Ascending aorta (tissue), 2 donors: ENCODE measurements at regions not wholly inside any gene's neighbourhood (a gene's known extent, or its start where the extent isn't known, plus 50 kb on each side); places are given as distances from the start of the nearest gene placed in this dataset.

Experiments
- DNase-seq, 2 donors: peaks; one replicate each; pipeline ENCODE4 v3.0.0-alpha.2; 2019; ENCODE audit warnings: low spot score in 2 of 2
- H3K27ac ChIP-seq, 2 donors: fragments of 200-600 bp; sonication (generic); one replicate each; pipeline ENCODE4 v1.5.1; 2016 to 2017; ENCODE audit warnings: mild to moderate bottlenecking in 1 of 2
- H3K27me3 ChIP-seq: fragments of 200-600 bp; sonication (generic); one replicate; pipeline ENCODE4 v1.5.1; 2017
- H3K36me3 ChIP-seq, 2 donors: fragments of 200-600 bp; sonication (generic); one replicate each; pipeline ENCODE4 v1.5.1; 2016
- H3K4me1 ChIP-seq, 2 donors: fragments of 200-600 bp; sonication (generic); one replicate each; pipeline ENCODE4 v1.5.1; 2016 to 2017; ENCODE audit warnings: mild to moderate bottlenecking in 1 of 2
- H3K4me3 ChIP-seq, 2 donors: fragments of 200-600 bp; sonication (generic); one replicate each; pipeline ENCODE4 v1.5.1; 2016 to 2017; ENCODE audit warnings: mild to moderate bottlenecking in 1 of 2
- H3K9me3 ChIP-seq, 2 donors: fragments of 200-600 bp; sonication (generic); one replicate each; pipeline ENCODE4 v1.5.1; 2016
- intact Hi-C: fragments of 100-400 bp; cut with DNase I; formaldehyde crosslinking; loops from one replicate; pipeline ENCODE4 v1.15.1; 2023
- TF ChIP-seq, protein P1 (sequence below), 3 experiments: fragments of 200-600 bp in 2 of 3; fragments of 450-650 bp in 1 of 3; sonication (generic) in 2 of 3; IDR thresholded peaks; one replicate each; pipeline ENCODE4 v1.5.1; 2016 to 2019; ENCODE audit warnings: antibody characterized with exemption in 3 of 3, mild to moderate bottlenecking in 1 of 3, moderate library complexity in 1 of 3

DNA sequence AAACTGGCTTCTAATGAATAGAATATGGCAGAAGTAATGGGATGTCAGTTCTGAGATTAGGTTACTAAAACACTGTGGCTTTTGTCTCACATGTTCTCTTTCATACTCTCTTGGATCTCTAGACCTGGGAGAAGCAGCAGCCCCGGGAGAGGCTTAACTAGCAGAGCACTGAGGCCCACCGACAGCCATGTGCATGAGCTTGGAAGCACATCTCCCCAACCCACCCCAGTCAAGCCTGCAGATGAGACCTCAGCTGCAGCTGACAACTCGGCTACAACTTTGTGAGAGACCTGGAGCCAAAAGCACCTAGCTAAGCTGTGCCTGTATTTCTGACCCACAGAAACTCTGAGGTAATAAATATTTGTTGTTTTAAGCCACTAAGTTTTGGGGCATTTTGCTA is 100.8 kb downstream of the TRIM29 start:
- Histone ChIP-seq H3K27ac (no peak overlapping the region), H3K4me1 (no peaks in the 10 kb centered on the region), H3K9me3 (peaks cover 0 to 7% of the 10 kb centered on the region in 2 donors), H3K27me3 (no peaks in the 10 kb centered on the region), H3K4me3 (no peak overlapping the region), H3K36me3 (no peaks in the 10 kb centered on the region)
- peak in 1 of 2 donors; percentile 28 for DNase-seq
- intact Hi-C loops = no loop called here
- TF ChIP-seq, protein P1, sequence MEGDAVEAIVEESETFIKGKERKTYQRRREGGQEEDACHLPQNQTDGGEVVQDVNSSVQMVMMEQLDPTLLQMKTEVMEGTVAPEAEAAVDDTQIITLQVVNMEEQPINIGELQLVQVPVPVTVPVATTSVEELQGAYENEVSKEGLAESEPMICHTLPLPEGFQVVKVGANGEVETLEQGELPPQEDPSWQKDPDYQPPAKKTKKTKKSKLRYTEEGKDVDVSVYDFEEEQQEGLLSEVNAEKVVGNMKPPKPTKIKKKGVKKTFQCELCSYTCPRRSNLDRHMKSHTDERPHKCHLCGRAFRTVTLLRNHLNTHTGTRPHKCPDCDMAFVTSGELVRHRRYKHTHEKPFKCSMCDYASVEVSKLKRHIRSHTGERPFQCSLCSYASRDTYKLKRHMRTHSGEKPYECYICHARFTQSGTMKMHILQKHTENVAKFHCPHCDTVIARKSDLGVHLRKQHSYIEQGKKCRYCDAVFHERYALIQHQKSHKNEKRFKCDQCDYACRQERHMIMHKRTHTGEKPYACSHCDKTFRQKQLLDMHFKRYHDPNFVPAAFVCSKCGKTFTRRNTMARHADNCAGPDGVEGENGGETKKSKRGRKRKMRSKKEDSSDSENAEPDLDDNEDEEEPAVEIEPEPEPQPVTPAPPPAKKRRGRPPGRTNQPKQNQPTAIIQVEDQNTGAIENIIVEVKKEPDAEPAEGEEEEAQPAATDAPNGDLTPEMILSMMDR (IDR thresholded peaks at IDR 0.05) = no peak

DNA sequence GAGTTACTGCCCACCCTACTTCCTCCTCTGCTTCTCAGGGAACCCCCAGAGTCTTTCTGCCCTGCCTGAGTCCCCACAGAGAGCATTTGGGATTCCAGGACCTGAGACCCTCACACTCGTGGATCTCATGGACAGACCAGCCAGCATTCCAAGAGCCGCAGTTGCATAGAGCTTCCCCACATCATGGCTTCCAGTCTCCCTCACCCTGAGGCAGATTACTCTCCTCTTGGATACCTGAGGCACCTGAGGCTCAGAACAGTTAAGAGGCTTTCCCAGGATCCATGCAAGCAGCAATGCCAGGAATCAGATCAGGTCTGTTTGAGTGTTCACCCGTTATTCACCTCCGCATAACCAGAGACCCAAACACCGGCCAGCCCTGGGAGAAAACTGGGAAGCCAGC is 102.2 kb downstream of the TRIM29 start:
- TF ChIP-seq, protein P1 (IDR thresholded peaks at IDR 0.05) = no peak
- H3K9me3 ChIP-seq = peaks cover 0 to 7% of the 10 kb centered on the region in 2 donors
- intact Hi-C loops = no loop called here
- no peak overlapping the region for H3K4me3 ChIP-seq
- H3K4me1 ChIP-seq = no peaks in the 10 kb centered on the region
- no peaks in the 10 kb centered on the region for H3K36me3 ChIP-seq
- H3K27ac ChIP-seq = no peak overlapping the region
- no peaks in the 10 kb centered on the region for H3K27me3 ChIP-seq
- DNase-seq = peak in 1 of 2 donors; percentile 1

DNA sequence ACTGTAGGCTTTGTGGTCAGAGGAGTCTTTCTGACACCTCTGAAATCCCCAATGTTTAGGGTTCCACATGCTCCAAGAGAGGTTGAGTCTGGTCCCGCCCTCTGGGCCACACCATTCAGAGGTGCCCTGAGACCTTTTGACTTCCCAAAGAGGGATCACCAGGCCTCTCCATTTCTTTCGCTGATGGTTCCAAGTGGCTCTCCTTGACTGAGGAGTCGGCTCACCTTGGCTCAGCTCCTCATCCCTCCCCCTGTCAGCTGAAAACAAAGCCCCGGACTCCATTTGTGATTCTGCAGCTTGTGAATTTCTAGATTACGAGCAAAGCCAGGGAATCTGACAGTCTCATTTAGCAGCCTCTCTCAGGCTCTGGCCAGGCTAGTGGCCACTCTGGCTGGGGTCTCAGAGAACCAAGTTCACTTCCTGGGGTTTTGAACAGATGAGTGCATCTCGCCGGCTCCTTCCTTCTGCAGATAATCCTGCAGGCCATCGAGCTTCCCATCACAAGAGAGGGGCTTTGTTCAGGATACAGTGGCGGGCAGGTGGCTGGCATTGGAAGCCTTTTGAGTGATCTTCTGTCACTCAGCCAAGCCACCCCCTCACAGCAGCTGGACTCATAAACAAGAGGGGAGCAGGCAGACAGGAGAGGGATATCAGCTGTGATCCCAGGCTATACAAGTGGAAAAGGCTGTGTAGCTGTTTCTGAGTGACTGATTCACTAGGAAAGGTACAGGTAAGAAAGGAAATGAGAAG is 102.9 kb downstream of the TRIM29 start:
- Histone ChIP-seq H3K27ac (no peak overlapping the region), H3K4me3 (no peak overlapping the region), H3K9me3 (peaks cover 0 to 7% of the 10 kb centered on the region in 2 donors), H3K27me3 (no peaks in the 10 kb centered on the region), H3K4me1 (no peaks in the 10 kb centered on the region), H3K36me3 (no peaks in the 10 kb centered on the region)
- DNase-seq = peak in 1 of 2 donors; percentile 16
- TF ChIP-seq, protein P1 (IDR thresholded peaks at IDR 0.05) = no peak
- intact Hi-C loops = no loop called here

DNA sequence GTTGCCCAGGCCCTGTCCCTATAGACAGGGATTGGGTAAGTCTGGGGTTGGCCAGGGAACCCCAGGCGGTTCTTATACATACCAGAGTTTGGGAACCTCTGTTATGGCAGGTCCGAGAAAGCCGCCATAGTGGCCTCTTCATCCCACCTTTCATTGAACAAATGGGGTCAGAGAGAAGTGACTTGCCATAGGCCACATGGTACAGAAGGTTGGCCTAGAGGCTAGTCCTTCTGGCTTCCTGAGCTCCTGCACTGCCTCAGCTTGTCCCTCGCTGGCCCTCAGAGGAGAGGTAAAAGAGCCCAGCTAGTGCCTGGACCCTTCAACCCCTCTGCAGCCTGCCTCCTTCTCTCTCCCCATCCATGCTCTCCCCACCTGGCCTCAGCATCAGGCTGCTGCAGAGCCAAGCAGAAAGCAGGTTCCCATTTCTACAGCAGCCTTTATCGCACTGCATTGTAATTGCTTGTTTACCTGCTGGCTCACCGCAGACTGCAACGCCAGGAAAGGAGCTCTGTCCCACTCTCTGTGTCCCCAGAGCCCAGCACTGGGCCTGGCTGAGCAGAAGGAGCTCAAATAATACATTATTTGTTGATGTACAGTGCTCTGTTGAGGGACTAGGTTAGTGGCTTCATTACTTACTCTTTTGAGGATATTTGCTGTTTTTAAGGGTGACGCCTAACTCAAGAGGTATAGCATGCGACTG is 103.6 kb downstream of the TRIM29 start:
- no peaks in the 10 kb centered on the region for H3K36me3 ChIP-seq
- no peak overlapping the region for H3K4me3 ChIP-seq
- H3K4me1 ChIP-seq = no peaks in the 10 kb centered on the region
- TF ChIP-seq, protein P1 (IDR thresholded peaks at IDR 0.05) = no peak
- peaks cover 0 to 7% of the 10 kb centered on the region in 2 donors for H3K9me3 ChIP-seq
- no peaks in the 10 kb centered on the region for H3K27me3 ChIP-seq
- DNase-seq = peak in 1 of 2 donors; percentile 16
- H3K27ac ChIP-seq = no peak overlapping the region
- intact Hi-C loops = no loop called here

DNA sequence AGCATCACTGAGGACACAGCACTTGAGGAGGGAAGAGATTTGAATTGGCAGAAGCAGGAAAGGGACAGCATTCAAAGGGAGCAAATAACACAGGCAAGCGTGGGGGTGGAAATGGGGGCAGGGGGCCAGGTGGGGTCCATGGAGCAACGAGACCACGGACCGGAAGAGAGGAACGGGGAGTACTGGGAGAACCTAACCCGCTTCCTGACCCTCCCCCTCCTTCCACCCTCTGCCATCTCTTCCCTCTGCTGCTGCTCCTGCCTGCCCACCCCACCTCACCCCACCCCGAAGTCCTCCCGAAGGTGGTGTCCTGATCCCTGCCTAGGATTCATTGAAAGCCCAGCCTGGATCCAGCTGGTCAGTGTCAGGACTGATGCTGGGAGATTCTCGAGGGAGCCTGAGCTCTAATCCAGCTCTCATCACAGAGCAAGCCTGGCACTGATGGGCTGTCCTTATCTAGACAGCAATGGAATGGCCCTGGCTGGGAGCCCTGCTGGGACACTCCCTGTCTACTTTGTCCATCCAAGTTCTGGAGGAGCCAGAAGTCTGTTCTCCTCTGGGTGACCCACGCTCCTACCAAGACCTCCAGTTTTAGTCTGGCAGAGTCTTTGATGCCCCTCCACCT is 105.0 kb downstream of the TRIM29 start:
- intact Hi-C loops = no loop called here
- Histone ChIP-seq H3K4me1 (no peaks in the 10 kb centered on the region), H3K4me3 (no peak overlapping the region), H3K27me3 (no peaks in the 10 kb centered on the region), H3K9me3 (peaks cover 0 to 7% of the 10 kb centered on the region in 2 donors), H3K27ac (no peak overlapping the region), H3K36me3 (no peaks in the 10 kb centered on the region)
- TF ChIP-seq, protein P1 (IDR thresholded peaks at IDR 0.05) = no peak
- peak in 1 of 2 donors; percentile 24 for DNase-seq
